Smooth muscle cell (in vitro differentiated cells): ENCODE measurements at regions not wholly inside any gene's neighbourhood (a gene's known extent, or its start where the extent isn't known, plus 50 kb on each side); places are given as distances from the start of the nearest gene placed in this dataset.

ENCODE experiments used
- DNase-seq: peaks from one replicate; lab custom pipeline; 2025; ENCODE audit not compliant: unreplicated experiment; lab: John Stamatoyannopoulos, UW
- H2AFZ ChIP-seq: fragments of 200-600 bp; sonication (generic); 2 replicates; pipeline ENCODE4 v1.6.0; 2016; ENCODE audit warnings: antibody characterized with exemption, low read depth, mild to moderate bottlenecking
- H3F3A ChIP-seq: fragments of 200-600 bp; sonication (generic); 2 replicates; pipeline ENCODE4 v1.6.0; 2017; ENCODE audit warnings: antibody characterized with exemption, low read depth
- H3K27ac ChIP-seq: fragments of 200-600 bp; sonication (generic); 2 replicates; pipeline ENCODE4 v1.5.1; 2016; ENCODE audit warnings: low read depth, mild to moderate bottlenecking
- H3K27me3 ChIP-seq: fragments of 200-600 bp; sonication (generic); 2 replicates; pipeline ENCODE4 v1.6.1; 2016; ENCODE audit warnings: low read depth, mild to moderate bottlenecking
- H3K36me3 ChIP-seq: fragments of 200-600 bp; sonication (generic); 2 replicates; pipeline ENCODE4 v1.5.1; 2016; ENCODE audit warnings: low read depth
- H3K4me1 ChIP-seq: fragments of 200-600 bp; sonication (generic); 2 replicates; pipeline ENCODE4 v1.5.1; 2016; ENCODE audit warnings: low read depth
- H3K4me2 ChIP-seq: fragments of 200-600 bp; sonication (generic); 2 replicates; pipeline ENCODE4 v1.6.0; 2016; ENCODE audit warnings: mild to moderate bottlenecking
- H3K4me3 ChIP-seq: fragments of 200-600 bp; sonication (generic); 2 replicates; pipeline ENCODE4 v1.5.1; 2016; ENCODE audit warnings: mild to moderate bottlenecking
- H3K79me2 ChIP-seq: fragments of 200-600 bp; sonication (generic); 2 replicates; pipeline ENCODE4 v1.6.0; 2016; ENCODE audit warnings: low read depth, mild to moderate bottlenecking
- H3K9ac ChIP-seq: fragments of 200-600 bp; sonication (generic); 2 replicates; pipeline ENCODE4 v1.6.0; 2016; ENCODE audit warnings: low read depth
- H3K9me3 ChIP-seq: fragments of 200-600 bp; sonication (generic); replicated peaks from 2 replicates; pipeline ENCODE4 v1.5.1; 2016; ENCODE audit warnings: low read depth
- H4K20me1 ChIP-seq: fragments of 200-600 bp; sonication (generic); 2 replicates; pipeline ENCODE4 v1.6.0; 2016; ENCODE audit warnings: low read depth
- WGBS: methylation state at CpG from one replicate; pipeline ENCODE4 v1.1.7; 2016; ENCODE audit warnings: low lambda C conversion rate; 5-methylcytosine and 5-hydroxymethylcytosine counted together
- TF ChIP-seq, protein P1 (sequence below): fragments of 200-600 bp; sonication (generic); IDR thresholded peaks from 2 replicates; pipeline ENCODE4 v1.5.1; 2017; ENCODE audit warnings: borderline replicate concordance, mild to moderate bottlenecking, antibody characterized with exemption; ENCODE audit not compliant: insufficient read depth, poor library complexity, severe bottlenecking

DNA sequence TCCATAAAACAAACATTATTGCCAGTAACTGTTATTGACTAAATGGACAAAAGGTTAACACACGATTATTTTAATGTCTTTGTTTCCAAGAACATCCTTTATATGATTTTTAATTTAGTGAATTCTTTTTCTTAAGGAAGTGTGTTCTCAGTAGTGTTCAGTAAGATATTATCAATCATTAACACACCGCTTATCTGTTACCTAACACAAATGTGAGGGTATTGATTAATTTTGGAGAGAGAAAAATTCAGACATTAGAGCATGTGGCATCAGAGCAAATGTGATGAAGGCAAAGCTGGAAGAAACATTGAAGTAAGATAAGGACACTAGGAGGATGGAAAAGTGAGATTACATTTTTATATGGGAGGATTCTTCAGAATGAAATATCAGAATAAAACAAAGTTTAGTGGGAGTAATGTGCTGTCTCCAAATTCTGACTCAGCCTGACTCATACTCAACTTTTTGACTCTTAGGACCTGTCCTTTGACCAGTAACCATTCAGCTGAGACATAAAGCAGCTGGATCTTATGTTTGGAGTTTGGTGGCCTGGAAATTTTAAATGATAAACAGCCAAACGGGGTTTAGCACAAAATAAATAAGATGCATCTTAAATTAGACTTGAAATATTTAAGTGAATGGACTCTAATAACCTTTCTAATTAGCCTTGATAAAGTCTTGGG is 348.6 kb downstream of the CD109 start:
- H3K79me2 ChIP-seq: no peaks in the 10 kb centered on the region
- H3K27ac ChIP-seq: peak overlapping the region; percentile 18
- no peak overlapping the region for H3K4me2 ChIP-seq
- TF ChIP-seq, protein P1, sequence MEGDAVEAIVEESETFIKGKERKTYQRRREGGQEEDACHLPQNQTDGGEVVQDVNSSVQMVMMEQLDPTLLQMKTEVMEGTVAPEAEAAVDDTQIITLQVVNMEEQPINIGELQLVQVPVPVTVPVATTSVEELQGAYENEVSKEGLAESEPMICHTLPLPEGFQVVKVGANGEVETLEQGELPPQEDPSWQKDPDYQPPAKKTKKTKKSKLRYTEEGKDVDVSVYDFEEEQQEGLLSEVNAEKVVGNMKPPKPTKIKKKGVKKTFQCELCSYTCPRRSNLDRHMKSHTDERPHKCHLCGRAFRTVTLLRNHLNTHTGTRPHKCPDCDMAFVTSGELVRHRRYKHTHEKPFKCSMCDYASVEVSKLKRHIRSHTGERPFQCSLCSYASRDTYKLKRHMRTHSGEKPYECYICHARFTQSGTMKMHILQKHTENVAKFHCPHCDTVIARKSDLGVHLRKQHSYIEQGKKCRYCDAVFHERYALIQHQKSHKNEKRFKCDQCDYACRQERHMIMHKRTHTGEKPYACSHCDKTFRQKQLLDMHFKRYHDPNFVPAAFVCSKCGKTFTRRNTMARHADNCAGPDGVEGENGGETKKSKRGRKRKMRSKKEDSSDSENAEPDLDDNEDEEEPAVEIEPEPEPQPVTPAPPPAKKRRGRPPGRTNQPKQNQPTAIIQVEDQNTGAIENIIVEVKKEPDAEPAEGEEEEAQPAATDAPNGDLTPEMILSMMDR: no peak
- no peaks in the 10 kb centered on the region for H4K20me1 ChIP-seq
- H3K9ac ChIP-seq: no peak overlapping the region
- H3K27me3 ChIP-seq: no peaks in the 10 kb centered on the region
- no peak overlapping the region for H2AFZ ChIP-seq
- H3K4me3 ChIP-seq: no peak overlapping the region
- 63% methylated on average over 3 of the region's 3 CpGs for WGBS
- H3K36me3 ChIP-seq: no peaks in the 10 kb centered on the region
- H3F3A ChIP-seq: no peaks in the 10 kb centered on the region
- H3K9me3 ChIP-seq: no peaks in the 10 kb centered on the region
- DNase-seq: no peak
- no peaks in the 10 kb centered on the region for H3K4me1 ChIP-seq

GRCh38 chr6:74041420-74041819 is 345.4 kb downstream of the CD109 start:
- Histone ChIP-seq H3K4me3 (no peak overlapping the region), H2AFZ (no peak overlapping the region), H3K27ac (no peak overlapping the region), H3K4me1 (no peaks in the 10 kb centered on the region), H3F3A (no peaks in the 10 kb centered on the region), H3K36me3 (no peaks in the 10 kb centered on the region), H3K27me3 (no peaks in the 10 kb centered on the region), H3K4me2 (no peak overlapping the region), H3K79me2 (no peaks in the 10 kb centered on the region), H3K9ac (no peak overlapping the region), H4K20me1 (no peaks in the 10 kb centered on the region), H3K9me3 (no peaks in the 10 kb centered on the region)
- TF ChIP-seq, protein P1: no peak
- no peak for DNase-seq
- WGBS: 83% methylated on average over 3 of the region's 3 CpGs

GRCh38 chr6:74018825-74019224 is 322.8 kb downstream of the CD109 start:
- Histone ChIP-seq H3K4me1 (no peaks in the 10 kb centered on the region), H3K36me3 (no peaks in the 10 kb centered on the region), H3K4me2 (no peak overlapping the region), H4K20me1 (no peaks in the 10 kb centered on the region), H3K9ac (no peak overlapping the region), H3K27ac (no peak overlapping the region), H3K27me3 (no peaks in the 10 kb centered on the region), H2AFZ (no peak overlapping the region), H3K79me2 (no peaks in the 10 kb centered on the region), H3F3A (no peaks in the 10 kb centered on the region), H3K9me3 (no peaks in the 10 kb centered on the region), H3K4me3 (no peak overlapping the region)
- 70% methylated on average over 5 of the region's 5 CpGs for WGBS
- no peak for DNase-seq
- TF ChIP-seq, protein P1: no peak

DNA sequence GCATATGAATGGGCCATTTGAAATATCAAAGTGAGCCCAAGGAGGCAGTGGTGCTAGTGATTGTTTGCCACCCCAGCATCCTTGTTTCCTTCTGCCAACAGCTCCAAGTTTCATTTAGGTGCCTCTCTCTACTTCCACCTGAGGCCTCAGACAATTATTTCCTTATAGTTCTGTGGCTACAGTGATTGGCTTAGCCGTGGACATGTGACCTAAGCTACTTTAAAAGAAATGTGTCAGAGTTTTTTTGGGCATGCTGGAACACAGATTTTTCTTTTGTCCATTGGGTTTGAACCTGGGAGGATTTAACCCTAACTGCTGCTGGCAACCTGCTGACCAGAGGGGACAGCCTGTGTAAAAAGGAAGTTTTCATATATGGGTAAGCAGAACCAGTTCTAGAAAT is 319.4 kb downstream of the CD109 start:
- H3K9me3 ChIP-seq: no peaks in the 10 kb centered on the region
- H3K4me3 ChIP-seq: no peak overlapping the region
- 82% methylated on average over 1 of the region's 1 CpG for WGBS

More for the DNA sequence above, 319.4 kb downstream of the CD109 start:
- H3K4me1 ChIP-seq: no peaks in the 10 kb centered on the region
- DNase-seq: no peak
- no peaks in the 10 kb centered on the region for H3K27me3 ChIP-seq
- H3K36me3 ChIP-seq: no peaks in the 10 kb centered on the region
- no peaks in the 10 kb centered on the region for H4K20me1 ChIP-seq
- H2AFZ ChIP-seq: no peak overlapping the region
- no peak overlapping the region for H3K4me2 ChIP-seq
- H3K79me2 ChIP-seq: no peaks in the 10 kb centered on the region
- H3K27ac ChIP-seq: no peak overlapping the region
- H3K9ac ChIP-seq: no peak overlapping the region
- H3F3A ChIP-seq: no peaks in the 10 kb centered on the region
- TF ChIP-seq, protein P1: no peak
